Tibial nerve (tissue), 4 donors: ENCODE measurements at regions not wholly inside any gene's neighbourhood (a gene's known extent, or its start where the extent isn't known, plus 50 kb on each side); places are given as distances from the start of the nearest gene placed in this dataset.

Experiments
- DNase-seq, 2 donors: peaks; one replicate each; pipeline ENCODE4 v3.0.0-alpha.2; 2019; ENCODE audit warnings: low spot score in 2 of 2
- H3K27ac ChIP-seq, 4 donors: fragments of 200-600 bp; sonication (generic) in 3 of 4; one replicate each; pipeline ENCODE4 v1.5.1; 2017 to 2019; ENCODE audit warnings: mild to moderate bottlenecking in 1 of 4
- H3K27me3 ChIP-seq, 2 donors: fragments of 200-600 bp; sonication (generic) in 1 of 2; one replicate each; pipeline versions ENCODE4 v1.5.1 to v1.6.0; 2017 to 2019
- H3K36me3 ChIP-seq, 3 donors: fragments of 200-600 bp; sonication (generic); one replicate each; pipeline ENCODE4 v1.5.1; 2018 to 2019
- H3K4me1 ChIP-seq, 4 donors: fragments of 200-600 bp; sonication (generic) in 3 of 4; one replicate each; pipeline ENCODE4 v1.5.1; 2017 to 2019
- H3K4me3 ChIP-seq, 4 donors: fragments of 200-600 bp; sonication (generic) in 3 of 4; one replicate each; pipeline ENCODE4 v1.5.1; 2017 to 2019; ENCODE audit warnings: mild to moderate bottlenecking in 1 of 4, moderate library complexity in 1 of 4
- H3K9me3 ChIP-seq, 4 donors: fragments of 200-600 bp; sonication (generic) in 3 of 4; one replicate each; pipeline ENCODE4 v1.5.1; 2017 to 2019
- CTCF ChIP-seq, 5 experiments: fragments of 200-600 bp in 3 of 5; fragments of 450-650 bp in 2 of 5; sonication (generic) in 3 of 5; IDR thresholded peaks; one replicate each; pipeline ENCODE4 v1.5.1; 2016 to 2019; ENCODE audit warnings: antibody characterized with exemption in 5 of 5, mild to moderate bottlenecking in 3 of 5, moderate library complexity in 2 of 5
- EP300 ChIP-seq, 2 donors: sonication (generic); formaldehyde crosslinking; IDR thresholded peaks; one replicate each; pipeline ENCODE4 v1.6.1; 2017; ENCODE audit warnings: antibody characterized with exemption in 2 of 2, mild to moderate bottlenecking in 1 of 2
- POLR2A ChIP-seq, 2 donors: fragments of 450-650 bp; IDR thresholded peaks; one replicate each; pipeline ENCODE4 v1.6.1; 2017; ENCODE audit warnings: antibody characterized with exemption in 2 of 2, mild to moderate bottlenecking in 2 of 2, moderate library complexity in 2 of 2
- WGBS, 2 donors: methylation state at CpG; one replicate each; pipeline ENCODE4 v1.1.5; 2018; 5-methylcytosine and 5-hydroxymethylcytosine counted together

GRCh38 chr9:11088821-11089374, 476.1 kb upstream of the PTPRD start:
- DNase-seq = no peak
- Histone ChIP-seq H3K36me3 (no peaks in the 10 kb centered on the region), H3K27ac (no peak overlapping the region), H3K9me3 (no peaks in the 10 kb centered on the region), H3K27me3 (no peaks in the 10 kb centered on the region), H3K4me3 (no peak overlapping the region), H3K4me1 (no peaks in the 10 kb centered on the region)
- 66 to 76% methylated on average over 1 of the region's 1 CpG for WGBS, 2 donors
- no peak for TF ChIP-seq POLR2A (IDR thresholded peaks at IDR 0.05)
- TF ChIP-seq EP300 (IDR thresholded peaks at IDR 0.05) = no peak
- TF ChIP-seq CTCF (IDR thresholded peaks at IDR 0.05) = no peak

- Histone ChIP-seq H3K27ac (no peak overlapping the region), H3K9me3 (no peaks in the 10 kb centered on the region), H3K27me3 (no peaks in the 10 kb centered on the region), H3K4me3 (no peak overlapping the region), H3K36me3 (no peaks in the 10 kb centered on the region), H3K4me1 (no peaks in the 10 kb centered on the region)
- no peak for DNase-seq
- 36% methylated on average over 1 of the region's 1 CpG for WGBS, 2 donors
- TF ChIP-seq POLR2A (IDR thresholded peaks at IDR 0.05) (no peak), EP300 (IDR thresholded peaks at IDR 0.05) (no peak), CTCF (IDR thresholded peaks at IDR 0.05) (no peak)
Observed at GRCh38 chr9:11092974-11093373, 480.2 kb upstream of the PTPRD start.

- Histone ChIP-seq H3K4me1 (no peaks in the 10 kb centered on the region), H3K27me3 (no peaks in the 10 kb centered on the region), H3K4me3 (no peak overlapping the region), H3K27ac (no peak overlapping the region), H3K36me3 (no peaks in the 10 kb centered on the region), H3K9me3 (no peaks in the 10 kb centered on the region)
- no peak for DNase-seq
- WGBS, 2 donors = 32 to 48% methylated on average over 1 of the region's 1 CpG
- TF ChIP-seq EP300 (IDR thresholded peaks at IDR 0.05) = no peak
- no peak for TF ChIP-seq CTCF (IDR thresholded peaks at IDR 0.05)
- no peak for TF ChIP-seq POLR2A (IDR thresholded peaks at IDR 0.05)
Observed at GRCh38 chr9:11097020-11097419, 484.2 kb upstream of the PTPRD start.

- 79 to 90% methylated on average over 2 of the region's 2 CpGs for WGBS, 2 donors
- Histone ChIP-seq H3K4me3 (no peak overlapping the region), H3K4me1 (no peaks in the 10 kb centered on the region), H3K36me3 (no peaks in the 10 kb centered on the region), H3K9me3 (no peaks in the 10 kb centered on the region), H3K27ac (no peak overlapping the region), H3K27me3 (no peaks in the 10 kb centered on the region)
- DNase-seq = no peak
- TF ChIP-seq POLR2A (IDR thresholded peaks at IDR 0.05) (no peak), EP300 (IDR thresholded peaks at IDR 0.05) (no peak), CTCF (IDR thresholded peaks at IDR 0.05) (no peak)
Observed at GRCh38 chr9:11103525-11103924, 490.7 kb upstream of the PTPRD start.

- TF ChIP-seq CTCF (IDR thresholded peaks at IDR 0.05) (no peak), EP300 (IDR thresholded peaks at IDR 0.05) (no peak), POLR2A (IDR thresholded peaks at IDR 0.05) (no peak)
- no peaks in the 10 kb centered on the region for H3K36me3 ChIP-seq
- 63 to 70% methylated on average over 8 of the region's 8 CpGs for WGBS, 2 donors
- no peaks in the 10 kb centered on the region for H3K27me3 ChIP-seq
- H3K9me3 ChIP-seq = peaks cover 0 to 11% (median 2%) of the 10 kb centered on the region in 4 donors
- no peaks in the 10 kb centered on the region for H3K4me1 ChIP-seq
- no peak for DNase-seq
- no peak overlapping the region for H3K27ac ChIP-seq
- H3K4me3 ChIP-seq = no peak overlapping the region
Observed at GRCh38 chr9:11107196-11107595, 494.4 kb upstream of the PTPRD start.
